Karpas-422 (cell line): ENCODE measurements at regions not wholly inside any gene's neighbourhood (a gene's known extent, or its start where the extent isn't known, plus 50 kb on each side); places are given as distances from the start of the nearest gene placed in this dataset.

Experiments used
- DNase-seq: peaks from one replicate; pipeline ENCODE4 v3.0.0-alpha.2; 2015
- H2AFZ ChIP-seq: fragments of 200-600 bp; sonication (generic); 2 replicates; pipeline ENCODE4 v1.6.1; 2014; ENCODE audit warnings: antibody characterized with exemption, low read length, mixed read lengths
- H3K27ac ChIP-seq: fragments of 200-600 bp; sonication (generic); 2 replicates; pipeline ENCODE4 v1.5.1; 2014; ENCODE audit warnings: mild to moderate bottlenecking, low read length, moderate library complexity
- H3K27me3 ChIP-seq: fragments of 200-600 bp; sonication (generic); 2 replicates; pipeline ENCODE4 v1.6.1; 2014; ENCODE audit warnings: low read length, mixed read lengths
- H3K36me3 ChIP-seq: fragments of 200-600 bp; sonication (generic); 2 replicates; pipeline ENCODE4 v1.6.1; 2014; ENCODE audit warnings: low read length, mixed read lengths; ENCODE audit not compliant: insufficient read depth
- H3K4me1 ChIP-seq: fragments of 200-600 bp; sonication (generic); 2 replicates; pipeline ENCODE4 v1.6.1; 2014; ENCODE audit warnings: mild to moderate bottlenecking, low read length, mixed read lengths
- H3K4me2 ChIP-seq: fragments of 200-600 bp; sonication (generic); 2 replicates; pipeline ENCODE4 v1.6.1; 2014; ENCODE audit warnings: low read length, low read depth, mild to moderate bottlenecking; ENCODE audit not compliant: poor library complexity, severe bottlenecking
- H3K4me3 ChIP-seq: fragments of 200-600 bp; sonication (generic); 2 replicates; pipeline ENCODE4 v1.5.1; 2014; ENCODE audit warnings: mild to moderate bottlenecking, antibody characterized with exemption, low read length, mixed read lengths
- H3K79me2 ChIP-seq: fragments of 200-600 bp; sonication (generic); 2 replicates; pipeline ENCODE4 v1.6.1; 2014; ENCODE audit warnings: mild to moderate bottlenecking, low read length, mixed read lengths
- H3K9ac ChIP-seq: fragments of 200-600 bp; sonication (generic); 2 replicates; pipeline ENCODE4 v1.6.0; 2014; ENCODE audit warnings: low read length
- H3K9me2 ChIP-seq: fragments of 200-600 bp; sonication (generic), shearing (Covaris generic); replicated peaks from 2 replicates; pipeline ENCODE4 v1.6.0; 2014; ENCODE audit warnings: mild to moderate bottlenecking, low read length, moderate library complexity; ENCODE audit not compliant: insufficient read depth
- H3K9me3 ChIP-seq: fragments of 300-700, 200-600 bp; sonication (generic); 2 replicates; pipeline ENCODE4 v1.6.1; 2014; ENCODE audit warnings: low read length, mixed read lengths
- H4K20me1 ChIP-seq: fragments of 200-600 bp; sonication (generic); 2 replicates; pipeline ENCODE4 v1.6.1; 2014; ENCODE audit warnings: mild to moderate bottlenecking, antibody characterized with exemption, low read length, low read depth; ENCODE audit not compliant: insufficient read depth

GRCh38 chr6:166836785-166837718 lies 119.3 kb downstream of the RNASET2 start:
- Histone ChIP-seq H3K36me3 (no peaks in the 10 kb centered on the region), H3K79me2 (no peaks in the 10 kb centered on the region), H3K4me3 (no peak overlapping the region), H3K9me2 (no peaks in the 10 kb centered on the region), H3K9me3 (no peaks in the 10 kb centered on the region), H3K4me2 (no peak overlapping the region), H3K27me3 (no peaks in the 10 kb centered on the region), H3K9ac (no peak overlapping the region), H2AFZ (no peak overlapping the region), H3K27ac (no peak overlapping the region), H4K20me1 (no peaks in the 10 kb centered on the region), H3K4me1 (no peaks in the 10 kb centered on the region)
- DNase-seq: no peak

GRCh38 chr6:166834049-166834448 lies 122.3 kb downstream of the RNASET2 start:
- no peak for DNase-seq
- no peak overlapping the region for H3K27ac ChIP-seq
- H3K9me3 ChIP-seq: no peaks in the 10 kb centered on the region
- H4K20me1 ChIP-seq: no peaks in the 10 kb centered on the region
- no peaks in the 10 kb centered on the region for H3K27me3 ChIP-seq
- H3K36me3 ChIP-seq: no peaks in the 10 kb centered on the region
- H3K9ac ChIP-seq: no peak overlapping the region
- H3K9me2 ChIP-seq: no peaks in the 10 kb centered on the region
- H2AFZ ChIP-seq: no peak overlapping the region
- H3K79me2 ChIP-seq: no peaks in the 10 kb centered on the region
- no peak overlapping the region for H3K4me3 ChIP-seq
- H3K4me2 ChIP-seq: no peak overlapping the region
- no peaks in the 10 kb centered on the region for H3K4me1 ChIP-seq

- H3K9me3 ChIP-seq: no peaks in the 10 kb centered on the region
- H3K36me3 ChIP-seq: no peaks in the 10 kb centered on the region
- no peaks in the 10 kb centered on the region for H3K4me1 ChIP-seq
- no peak overlapping the region for H3K4me3 ChIP-seq
- no peak overlapping the region for H3K9ac ChIP-seq
- H3K27ac ChIP-seq: no peak overlapping the region
- no peak for DNase-seq
- H3K27me3 ChIP-seq: no peaks in the 10 kb centered on the region
- H3K4me2 ChIP-seq: no peak overlapping the region
- H3K79me2 ChIP-seq: no peaks in the 10 kb centered on the region
- no peaks in the 10 kb centered on the region for H3K9me2 ChIP-seq
- H2AFZ ChIP-seq: no peak overlapping the region
- no peaks in the 10 kb centered on the region for H4K20me1 ChIP-seq
These were observed 125.4 kb downstream of the RNASET2 start for GRCh38 chr6:166830891-166831363.

GRCh38 chr6:166830185-166830890 lies 126.0 kb downstream of the RNASET2 start:
- H3K9me2 ChIP-seq: no peaks in the 10 kb centered on the region
- H3K4me3 ChIP-seq: no peak overlapping the region
- no peaks in the 10 kb centered on the region for H3K27me3 ChIP-seq
- H3K4me2 ChIP-seq: no peak overlapping the region
- no peaks in the 10 kb centered on the region for H3K9me3 ChIP-seq
- no peaks in the 10 kb centered on the region for H3K79me2 ChIP-seq
- H3K36me3 ChIP-seq: no peaks in the 10 kb centered on the region
- H3K4me1 ChIP-seq: no peaks in the 10 kb centered on the region
- H3K27ac ChIP-seq: no peak overlapping the region
- no peak overlapping the region for H2AFZ ChIP-seq
- no peaks in the 10 kb centered on the region for H4K20me1 ChIP-seq
- DNase-seq: no peak
- no peak overlapping the region for H3K9ac ChIP-seq

GRCh38 chr6:166826264-166826663 lies 130.1 kb downstream of the RNASET2 start:
- H3K36me3 ChIP-seq: no peaks in the 10 kb centered on the region
- no peaks in the 10 kb centered on the region for H3K4me1 ChIP-seq
- no peak overlapping the region for H3K4me3 ChIP-seq
- no peak overlapping the region for H3K27ac ChIP-seq
- no peak for DNase-seq
- no peaks in the 10 kb centered on the region for H3K9me3 ChIP-seq
- H3K9ac ChIP-seq: no peak overlapping the region
- no peaks in the 10 kb centered on the region for H3K79me2 ChIP-seq
- H3K4me2 ChIP-seq: no peak overlapping the region
- H3K9me2 ChIP-seq: no peaks in the 10 kb centered on the region
- no peaks in the 10 kb centered on the region for H3K27me3 ChIP-seq
- H4K20me1 ChIP-seq: peaks cover 3% of the 10 kb centered on the region; the same call in 1 of the 2 replicates
- no peak overlapping the region for H2AFZ ChIP-seq

GRCh38 chr6:166825553-166826145 lies 130.7 kb downstream of the RNASET2 start:
- no peaks in the 10 kb centered on the region for H3K9me2 ChIP-seq
- H3K79me2 ChIP-seq: no peaks in the 10 kb centered on the region
- DNase-seq: no peak
- no peaks in the 10 kb centered on the region for H3K27me3 ChIP-seq
- H3K27ac ChIP-seq: no peak overlapping the region
- peaks cover 3% of the 10 kb centered on the region; the same call in 1 of the 2 replicates for H4K20me1 ChIP-seq
- no peak overlapping the region for H3K4me2 ChIP-seq
- H3K4me3 ChIP-seq: no peak overlapping the region
- no peak overlapping the region for H3K9ac ChIP-seq
- no peaks in the 10 kb centered on the region for H3K36me3 ChIP-seq
- no peak overlapping the region for H2AFZ ChIP-seq
- H3K9me3 ChIP-seq: no peaks in the 10 kb centered on the region
- no peaks in the 10 kb centered on the region for H3K4me1 ChIP-seq

- no peak overlapping the region for H2AFZ ChIP-seq
- no peaks in the 10 kb centered on the region for H3K79me2 ChIP-seq
- H3K9me3 ChIP-seq: no peaks in the 10 kb centered on the region
- no peaks in the 10 kb centered on the region for H3K36me3 ChIP-seq
- DNase-seq: no peak
- no peak overlapping the region for H3K9ac ChIP-seq
- H3K4me2 ChIP-seq: no peak overlapping the region
- H4K20me1 ChIP-seq: peaks cover 4% of the 10 kb centered on the region
- H3K27ac ChIP-seq: no peak overlapping the region
- no peaks in the 10 kb centered on the region for H3K4me1 ChIP-seq
- no peaks in the 10 kb centered on the region for H3K9me2 ChIP-seq
- no peaks in the 10 kb centered on the region for H3K27me3 ChIP-seq
- no peak overlapping the region for H3K4me3 ChIP-seq
These were observed 131.5 kb downstream of the RNASET2 start for GRCh38 chr6:166824880-166825250.
